CD4-positive, alpha-beta T cell treated with Interleukin-15 for 1 hour (primary cell): ENCODE measurements at regions not wholly inside any gene's neighbourhood (a gene's known extent, or its start where the extent isn't known, plus 50 kb on each side); places are given as distances from the start of the nearest gene placed in this dataset.
"Not testable (repeated sequence)": the region's sequence is repeated elsewhere in the genome, so short reads cannot be mapped to it uniquely, and the experiment has no call there.

Experiments
- DNase-seq: peaks from one replicate; pipeline ENCODE4 v3.0.0-alpha.2; 2020

DNA sequence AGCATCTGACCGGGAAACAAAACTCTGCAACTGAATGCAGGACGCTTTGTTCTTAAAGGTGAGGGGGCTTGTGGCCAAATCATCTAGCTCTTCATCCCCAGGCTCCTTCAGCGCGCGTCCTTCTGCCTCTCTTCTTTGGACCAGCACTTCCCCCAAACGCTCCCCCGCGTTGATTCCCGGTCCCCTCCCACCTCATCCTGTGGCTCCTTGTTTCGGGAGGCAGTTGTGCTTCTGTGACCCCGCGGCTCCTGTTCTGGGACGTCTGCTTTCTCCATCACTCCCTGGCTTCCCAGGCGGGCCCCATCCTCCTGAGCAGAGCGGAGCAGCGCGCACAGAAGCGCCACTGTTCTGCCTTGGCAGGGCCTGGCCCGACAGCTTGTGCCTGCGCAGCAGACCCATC is 109.7 kb upstream of the ZNG1E start:
- DNase-seq = not testable (repeated sequence)

DNA sequence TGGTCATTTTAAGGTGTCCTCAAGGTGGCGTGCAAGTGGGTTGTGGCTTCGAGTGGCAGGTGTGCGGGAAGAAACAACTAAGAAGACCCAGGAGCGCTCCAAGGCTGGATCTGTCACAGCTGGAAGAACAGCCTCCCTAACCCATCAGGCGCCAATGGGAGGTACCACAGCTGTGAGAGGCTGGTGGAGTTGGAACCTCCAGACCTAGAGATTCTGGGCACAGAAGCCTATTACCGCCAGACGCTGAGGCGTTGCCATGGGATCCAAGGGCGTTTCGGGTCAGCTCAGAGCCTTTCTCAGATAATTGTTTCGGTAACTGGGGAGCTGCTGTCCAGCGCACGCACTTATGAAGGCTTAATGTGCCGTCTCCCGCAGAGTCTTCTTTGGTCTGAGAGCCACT is 156.7 kb upstream of the ZNG1E start:
- DNase-seq = not testable (repeated sequence)

DNA sequence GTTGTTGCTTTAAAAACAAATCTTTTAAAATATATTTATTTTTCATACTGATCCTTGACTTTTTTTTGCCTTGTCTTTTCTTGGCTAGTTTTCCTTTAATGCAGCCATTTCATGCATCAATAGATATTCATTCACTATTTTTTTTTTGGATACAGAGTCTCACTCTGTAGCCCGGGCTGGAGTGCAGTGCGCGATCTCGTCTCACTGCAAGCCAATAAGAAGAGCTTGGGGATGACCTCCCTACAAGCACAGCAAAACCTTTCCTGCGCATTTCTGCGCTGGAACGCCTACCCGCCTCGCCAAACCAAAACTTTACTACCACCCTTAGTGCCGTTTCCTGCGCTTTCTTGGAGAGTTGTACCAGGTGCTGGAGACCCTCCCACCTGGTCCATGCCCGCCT is 161.3 kb upstream of the ZNG1E start:
- not testable (repeated sequence) for DNase-seq

DNA sequence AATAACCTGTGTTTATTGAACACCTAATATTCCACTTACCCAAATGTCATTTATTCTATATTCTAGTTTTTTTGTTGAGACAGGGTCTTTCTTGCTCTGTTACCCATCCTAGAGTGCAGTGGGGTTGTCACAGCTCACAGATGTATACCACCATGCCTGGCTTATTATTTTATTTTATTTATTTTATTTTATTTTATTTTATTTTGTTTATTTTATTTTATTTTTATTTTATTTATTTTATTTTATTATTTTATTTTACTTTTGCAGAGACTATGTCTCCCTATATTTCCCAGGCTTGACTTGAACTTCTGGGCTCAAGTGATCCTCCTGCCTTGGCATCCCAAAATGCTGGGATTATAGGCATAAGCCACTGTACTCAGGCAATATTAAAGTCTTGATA is 167.8 kb upstream of the ZNG1E start:
- not testable (repeated sequence) for DNase-seq

GRCh38 chr9:65504686-65505085 is 171.0 kb upstream of the ZNG1E start:
- DNase-seq = not testable (repeated sequence)

GRCh38 chr9:65503696-65504095 is 172.0 kb upstream of the ZNG1E start:
- DNase-seq = not testable (repeated sequence)

- DNase-seq = not testable (repeated sequence)
Observed at GRCh38 chr9:65482890-65483289, 192.8 kb upstream of the ZNG1E start.

- DNase-seq = not testable (repeated sequence)
Observed at GRCh38 chr9:65481291-65481690, 194.4 kb upstream of the ZNG1E start.

DNA sequence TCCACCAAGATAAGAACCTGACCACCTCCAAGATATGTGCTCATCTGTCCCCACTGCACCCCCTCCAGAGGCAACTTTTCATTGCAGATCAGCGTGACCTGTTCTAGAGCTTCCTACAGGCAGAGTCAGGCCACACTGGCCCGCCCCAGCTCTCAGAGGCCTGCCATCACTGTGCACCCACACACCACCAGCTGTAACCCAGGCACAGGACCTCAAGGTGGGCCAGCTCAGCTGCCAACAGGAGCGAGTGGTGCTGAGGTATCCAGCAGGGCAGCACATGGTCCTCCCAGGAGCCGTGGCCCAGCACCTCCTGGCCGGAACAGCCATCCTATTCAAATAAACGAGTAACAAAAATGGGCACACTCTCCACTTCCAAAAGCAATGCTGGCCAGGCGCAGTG is 189.9 kb upstream of the FOXD4L5 start:
- DNase-seq = not testable (repeated sequence)

DNA sequence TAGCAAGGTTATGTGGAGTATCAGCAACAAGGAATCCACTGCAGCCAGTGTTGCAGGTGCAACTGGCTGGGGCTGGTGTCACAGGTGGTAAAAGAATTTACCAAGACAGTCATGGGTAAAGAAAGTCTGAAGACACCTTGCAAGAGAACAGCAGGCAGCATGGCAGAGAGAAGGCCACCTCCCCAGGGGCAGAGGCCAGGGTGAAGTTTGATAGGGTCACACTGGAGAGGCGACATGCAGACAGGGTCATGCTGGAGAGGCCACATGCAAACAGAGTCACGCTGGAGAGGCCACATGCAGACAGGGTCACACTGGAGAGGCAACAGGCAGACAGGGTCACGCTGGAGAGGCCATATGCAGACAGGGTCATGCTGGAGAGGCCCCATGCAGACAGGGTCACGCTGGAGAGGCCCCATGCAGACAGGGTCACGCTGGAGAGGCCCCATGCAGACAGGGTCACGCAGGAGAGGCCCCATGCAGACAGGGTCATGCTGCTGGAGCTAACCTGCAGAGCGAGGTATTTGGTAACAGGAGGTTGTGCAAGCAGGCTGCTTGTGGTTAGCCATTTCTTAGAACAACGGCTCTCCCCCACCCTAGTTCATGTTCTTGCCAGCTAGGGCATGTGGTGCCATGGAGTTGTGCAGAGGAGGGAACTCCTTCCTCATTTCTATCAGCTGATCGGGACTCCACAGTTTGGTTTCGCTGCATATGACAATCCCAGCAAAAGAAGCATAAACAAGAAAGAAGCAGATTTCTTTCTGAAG is 188.2 kb upstream of the FOXD4L5 start:
- not testable (repeated sequence) for DNase-seq

- DNase-seq = not testable (repeated sequence)
Observed at GRCh38 chr9:65471106-65471505, 186.1 kb upstream of the FOXD4L5 start.

DNA sequence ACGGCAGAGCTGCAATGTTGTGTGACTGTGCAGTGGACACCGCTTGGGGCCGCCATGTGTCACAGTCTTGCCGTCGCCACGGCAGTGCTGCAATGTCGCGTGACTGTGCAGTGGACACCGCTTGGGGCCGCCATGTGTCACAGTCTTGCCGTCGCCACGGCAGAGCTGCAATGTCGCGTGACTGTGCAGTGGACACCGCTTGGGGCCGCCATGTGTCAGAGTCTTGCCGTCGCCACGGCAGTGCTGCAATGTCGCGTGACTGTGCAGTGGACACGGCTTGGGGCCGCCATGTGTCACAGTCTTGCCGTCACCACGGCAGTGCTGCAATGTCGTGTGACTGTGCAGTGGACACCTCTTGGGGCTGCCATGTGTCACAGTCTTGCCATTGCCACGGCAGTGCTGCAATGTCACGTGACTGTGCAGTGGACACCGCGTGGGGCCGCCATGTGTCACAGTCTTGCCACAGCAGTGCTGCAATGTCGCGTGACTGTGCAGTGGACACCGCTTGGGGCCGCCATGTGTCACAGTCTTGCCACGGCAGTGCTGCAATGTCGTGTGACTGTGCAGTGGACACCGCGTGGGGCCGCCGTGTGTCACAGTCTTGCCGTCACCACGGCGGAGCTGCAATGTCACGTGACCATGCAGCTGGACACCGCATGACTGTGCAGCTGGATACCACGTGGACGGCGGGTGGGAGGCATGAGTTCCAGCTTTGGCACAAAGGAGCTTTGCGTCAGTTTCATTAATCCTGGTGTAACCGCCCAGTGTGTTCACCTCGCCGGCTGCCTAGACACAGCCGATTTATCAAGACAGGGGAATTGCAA is 182.1 kb upstream of the FOXD4L5 start:
- DNase-seq = not testable (repeated sequence)

DNA sequence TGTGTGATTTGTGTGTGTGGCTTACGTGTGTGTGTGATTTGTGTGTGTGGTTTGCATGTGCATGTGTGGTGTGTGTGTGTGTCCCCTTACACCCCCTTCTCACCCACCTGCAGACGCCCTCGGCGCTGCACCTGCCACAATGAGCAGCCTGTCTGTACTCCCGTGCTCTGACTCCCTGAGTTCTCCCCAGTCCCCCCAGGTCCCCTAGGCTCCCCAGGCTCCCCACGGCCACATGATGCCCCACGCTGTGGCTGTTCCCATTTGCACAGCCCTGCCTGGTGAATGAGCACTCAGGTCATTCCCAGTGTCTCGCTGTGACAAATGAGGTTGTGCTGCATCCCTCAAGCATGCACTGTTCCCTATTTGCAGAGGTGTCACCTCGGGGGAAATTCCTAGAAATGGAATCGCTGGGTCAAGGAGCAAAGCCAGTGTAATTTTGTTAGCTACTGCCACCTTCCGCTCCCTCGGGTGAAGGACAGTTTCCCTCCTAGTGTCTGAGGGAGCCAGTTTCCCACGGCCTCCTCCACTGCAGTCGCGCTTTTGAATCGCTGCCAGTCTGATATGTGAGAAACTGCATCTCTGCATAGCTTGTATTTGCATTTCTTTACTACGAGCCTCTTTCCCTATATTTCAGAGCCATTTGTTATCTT is 180.4 kb upstream of the FOXD4L5 start:
- not testable (repeated sequence) for DNase-seq

GRCh38 chr9:65462476-65462875 is 177.5 kb upstream of the FOXD4L5 start:
- not testable (repeated sequence) for DNase-seq

DNA sequence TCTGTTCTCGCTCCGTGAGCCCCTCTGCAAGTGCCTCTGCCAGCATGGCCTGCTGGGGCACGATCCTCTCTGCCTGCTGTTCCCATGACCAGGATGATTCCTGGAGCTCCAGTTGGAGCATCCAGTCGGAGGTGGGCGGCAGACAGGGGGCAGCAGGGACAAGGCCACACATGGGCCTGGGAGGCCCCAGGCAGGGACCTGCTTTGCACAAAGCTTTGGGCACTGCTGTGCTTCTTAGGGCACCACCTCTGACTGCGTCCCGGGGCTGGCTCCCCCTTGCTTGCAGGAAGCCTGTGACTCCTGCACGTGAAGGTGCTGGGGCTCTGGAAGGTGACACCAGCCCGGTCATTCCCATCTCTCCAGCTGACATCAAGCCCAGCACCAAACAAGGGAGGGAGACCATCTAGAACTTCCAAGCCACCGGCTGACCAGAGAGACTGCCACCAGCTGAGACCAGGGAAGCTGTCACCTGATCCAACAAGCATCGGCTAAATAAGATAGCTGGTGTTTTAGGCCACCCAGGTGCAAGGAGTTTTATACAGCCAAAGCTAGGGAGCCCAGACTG is 174.8 kb upstream of the FOXD4L5 start:
- no peak for DNase-seq

DNA sequence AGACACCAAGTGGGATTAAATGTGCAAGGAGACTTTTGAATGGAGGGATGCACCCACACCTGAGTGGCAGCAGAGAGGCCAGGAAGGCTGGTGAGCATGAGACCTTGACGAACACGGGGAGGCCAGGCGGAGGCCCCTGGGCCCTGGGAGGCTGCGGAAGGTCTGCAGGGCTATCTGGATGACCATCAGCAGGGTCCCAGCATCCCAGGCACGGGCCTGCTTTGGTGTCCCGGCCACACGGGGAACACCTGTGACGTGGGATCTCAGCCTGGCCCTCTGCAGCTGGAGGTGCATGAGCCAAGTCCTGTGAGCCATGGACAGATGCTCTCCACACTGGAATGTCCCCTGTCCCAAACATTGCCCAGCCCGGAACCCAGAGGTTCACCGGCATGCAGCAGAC is 174.0 kb upstream of the FOXD4L5 start:
- no peak for DNase-seq

DNA sequence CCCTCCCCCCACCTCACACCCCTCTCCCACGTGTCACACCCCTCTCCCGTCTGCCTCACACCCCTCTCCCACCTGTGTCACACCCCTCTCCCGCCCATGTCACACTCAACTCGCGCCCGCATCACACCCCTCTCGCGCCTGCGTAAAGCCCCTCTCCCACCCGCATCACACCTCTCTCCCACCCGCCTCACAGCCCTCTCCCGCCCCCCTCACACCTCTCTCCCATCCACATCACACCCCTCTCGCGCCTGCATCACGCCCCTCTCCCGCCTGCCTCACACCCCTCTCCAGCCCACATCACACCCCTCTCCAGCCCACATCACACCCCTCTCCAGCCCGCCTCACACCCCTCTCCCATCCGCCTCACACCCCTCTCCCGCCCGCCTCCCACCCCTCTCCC is 173.5 kb upstream of the FOXD4L5 start:
- no peak for DNase-seq

GRCh38 chr9:65456991-65457390 is 172.0 kb upstream of the FOXD4L5 start:
- not testable (repeated sequence) for DNase-seq

DNA sequence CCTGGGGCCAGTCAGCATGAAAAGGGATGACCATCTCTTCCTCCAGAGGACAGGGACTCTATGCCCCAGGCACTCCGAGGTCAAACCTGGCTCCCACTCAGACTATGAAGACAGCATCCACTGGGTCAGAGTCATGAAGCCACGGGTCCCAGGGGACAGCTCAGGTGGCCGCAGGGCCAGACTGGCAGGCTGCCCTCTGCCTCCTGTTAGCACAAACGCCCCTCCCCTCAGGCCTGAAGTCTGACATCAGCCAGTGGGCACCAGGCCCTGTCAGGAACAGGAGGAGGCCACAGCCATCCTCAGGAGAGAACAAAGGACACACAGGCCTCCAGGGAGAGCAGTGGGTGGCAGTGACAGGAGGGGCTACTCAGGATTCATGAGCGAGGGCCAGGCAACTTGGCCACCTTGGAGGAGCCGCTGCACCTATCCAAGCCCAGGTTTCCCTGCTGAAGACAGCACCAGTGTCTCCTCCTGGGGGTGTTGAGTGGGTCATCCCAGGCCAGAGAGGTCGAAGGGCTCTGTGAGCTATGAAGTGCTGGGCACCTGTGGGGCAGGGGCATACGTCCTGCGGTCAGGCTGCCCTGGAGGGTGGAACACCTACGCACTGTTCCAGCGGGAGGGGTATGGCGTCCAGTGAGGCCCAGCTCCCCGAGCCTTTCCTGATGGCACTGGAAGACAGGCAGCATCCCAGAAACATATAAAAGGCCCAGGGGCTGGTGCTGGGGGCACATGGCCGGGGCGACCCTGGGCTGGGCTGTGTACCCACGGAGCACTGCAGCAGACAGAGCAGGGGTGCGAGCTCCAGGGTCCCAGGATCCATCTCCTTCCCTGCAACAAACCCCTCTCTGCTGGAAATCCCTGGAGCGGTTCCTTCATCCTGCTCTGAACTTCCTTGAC is 171.0 kb upstream of the FOXD4L5 start:
- DNase-seq = not testable (repeated sequence)

DNA sequence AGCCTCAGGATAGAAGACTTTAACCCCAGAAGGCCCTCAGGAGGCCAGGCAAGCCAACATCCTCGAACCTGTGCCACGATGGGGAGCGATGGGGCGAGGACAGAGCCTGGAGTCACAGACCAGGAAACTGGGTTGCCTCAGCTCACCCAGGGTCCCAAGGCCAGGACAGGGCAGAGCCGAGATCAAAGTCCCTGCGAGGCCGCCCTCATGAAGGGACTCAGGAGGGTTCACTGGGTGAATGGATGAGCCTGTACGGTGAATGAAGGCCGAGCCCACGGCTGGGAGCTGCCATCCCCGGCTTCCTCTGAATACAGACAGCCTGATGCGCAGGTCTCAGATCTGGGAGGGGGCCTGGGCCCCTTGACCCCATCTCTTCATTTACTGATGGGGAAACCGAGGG is 170.1 kb upstream of the FOXD4L5 start:
- DNase-seq = not testable (repeated sequence)

- not testable (repeated sequence) for DNase-seq
Observed at GRCh38 chr9:65454666-65455065, 169.7 kb upstream of the FOXD4L5 start.

GRCh38 chr9:65454034-65454433 is 169.0 kb upstream of the FOXD4L5 start:
- not testable (repeated sequence) for DNase-seq
